Hypothalamus (tissue), 51 donors: ENCODE measurements at regions not wholly inside any gene's neighbourhood (a gene's known extent, or its start where the extent isn't known, plus 50 kb on each side); places are given as distances from the start of the nearest gene placed in this dataset.

Experiments
- DNase-seq, 51 donors: peaks; one replicate each; lab custom pipeline; 2025; lab: John Stamatoyannopoulos, UW

GRCh38 chr6:33924681-33925080 lies 120.9 kb upstream of the MLN start:
- DNase-seq = no peak

DNA sequence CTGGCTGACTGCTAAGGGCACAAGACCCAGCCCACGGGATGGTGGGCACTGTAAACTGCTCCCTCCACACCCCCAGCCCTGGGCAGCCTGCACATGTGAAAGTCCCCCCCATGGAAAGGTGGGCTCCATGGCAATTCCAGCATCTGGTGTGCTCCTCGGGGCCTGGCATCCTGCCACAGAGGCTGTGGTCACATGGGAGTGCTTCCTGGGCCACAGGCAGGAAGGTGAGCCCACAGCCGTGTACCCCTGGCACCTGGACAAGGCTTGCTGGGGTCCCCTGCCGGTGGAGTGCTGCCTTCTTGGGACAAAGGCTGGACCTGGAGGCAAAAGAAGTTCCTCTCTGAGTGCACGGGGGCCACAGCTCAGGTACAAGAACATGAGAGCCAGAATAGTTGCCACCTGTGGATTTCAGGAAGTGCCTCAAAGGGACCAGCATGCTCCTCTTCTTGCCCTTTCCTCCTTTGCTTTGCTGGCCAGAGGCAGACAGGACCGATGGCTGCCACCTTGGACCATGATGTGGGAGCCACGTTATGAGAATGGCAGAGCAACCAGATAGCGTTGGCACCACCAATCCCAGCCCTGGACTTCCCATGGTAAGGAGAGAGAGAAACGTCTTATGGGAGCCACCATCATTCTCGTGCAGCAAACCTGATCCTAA lies 120.2 kb upstream of the MLN start:
- no peak for DNase-seq

DNA sequence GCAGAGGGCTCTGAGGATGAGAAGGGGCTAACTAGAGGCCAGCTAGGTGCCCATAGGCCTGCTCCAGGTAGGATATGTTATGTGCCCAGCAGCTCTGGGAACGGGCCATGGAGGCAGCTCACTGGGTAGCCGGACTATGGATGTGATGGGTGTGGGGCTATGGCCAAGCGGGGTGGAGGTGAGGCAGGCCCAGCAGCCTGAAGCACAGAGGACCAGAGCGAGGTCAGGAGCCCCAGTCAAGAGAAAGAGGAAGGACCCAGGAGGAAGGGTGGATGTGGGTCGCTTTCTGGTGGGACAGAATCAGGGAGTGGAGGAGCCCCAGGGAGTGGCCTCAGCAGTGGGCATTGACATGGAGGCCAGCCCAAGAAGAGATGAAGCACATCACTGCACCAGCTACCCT lies 117.9 kb upstream of the MLN start:
- DNase-seq = no peak

DNA sequence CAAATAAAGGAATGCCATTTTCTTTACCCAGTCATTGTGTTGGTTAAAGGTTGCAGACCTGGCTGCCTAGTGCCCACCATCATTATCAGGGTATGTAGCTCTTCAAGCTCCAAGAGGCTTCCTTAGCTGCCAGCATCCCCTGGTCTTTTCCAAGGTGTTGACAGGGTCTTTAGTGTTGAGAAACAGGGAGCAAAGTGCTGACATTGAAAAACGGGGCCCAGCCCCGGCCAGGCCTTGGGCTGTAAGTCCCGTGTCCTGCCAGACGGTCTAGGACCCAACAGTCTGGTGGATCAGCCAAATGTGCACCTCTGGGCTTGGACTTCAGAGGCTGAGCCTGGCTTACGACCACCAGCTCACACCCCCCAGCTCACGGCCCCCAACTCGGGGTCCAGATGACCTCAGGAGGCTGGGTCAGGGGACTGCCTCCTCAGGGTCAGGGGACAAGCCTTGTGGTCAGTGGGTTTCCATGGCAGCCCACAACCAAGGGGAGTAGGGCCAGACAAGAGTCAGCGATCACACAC lies 114.4 kb upstream of the MLN start:
- no peak for DNase-seq

DNA sequence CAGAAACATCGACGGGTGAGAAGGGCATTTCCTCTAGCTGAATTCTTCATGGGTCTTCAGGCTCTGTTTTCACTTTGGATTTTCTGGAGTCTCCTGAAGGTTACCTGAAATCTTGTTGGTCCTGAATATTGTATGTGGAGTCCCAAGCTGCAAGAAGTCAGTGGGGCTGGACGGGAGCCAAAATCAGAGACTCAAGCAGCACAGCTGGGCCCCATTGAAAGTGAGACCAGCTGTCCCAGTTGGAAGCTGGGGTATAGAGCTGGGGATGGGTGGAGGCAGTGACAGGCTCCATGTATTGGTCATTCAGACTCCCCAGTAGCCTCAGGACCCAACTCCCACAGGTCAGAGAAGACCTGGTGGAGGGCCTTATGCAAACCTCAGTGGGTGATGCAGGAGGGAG lies 111.3 kb upstream of the MLN start:
- DNase-seq = peak in 2 of 51 donors; percentile 1 to 5

DNA sequence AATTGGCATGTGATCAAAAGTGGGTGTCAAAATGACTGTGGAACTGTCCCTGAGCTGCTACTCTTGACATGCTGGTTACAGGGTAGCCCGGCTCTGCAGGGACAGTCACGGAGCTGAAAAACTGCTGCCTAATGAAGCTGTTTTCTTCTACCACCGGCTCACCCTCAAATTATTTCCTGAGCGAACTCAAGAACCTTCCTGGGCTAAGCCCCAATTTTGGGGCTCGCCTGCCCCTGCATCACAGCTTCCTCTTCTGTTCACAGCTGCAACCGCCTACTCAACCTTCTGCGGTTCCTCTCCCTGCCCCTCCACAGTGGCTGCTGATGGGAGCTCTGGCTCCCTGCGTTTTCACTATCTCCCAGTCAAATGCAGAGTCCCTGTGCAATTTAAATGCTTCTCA lies 110.8 kb upstream of the MLN start:
- DNase-seq = peak in 2 of 51 donors; percentile 10 to 22

DNA sequence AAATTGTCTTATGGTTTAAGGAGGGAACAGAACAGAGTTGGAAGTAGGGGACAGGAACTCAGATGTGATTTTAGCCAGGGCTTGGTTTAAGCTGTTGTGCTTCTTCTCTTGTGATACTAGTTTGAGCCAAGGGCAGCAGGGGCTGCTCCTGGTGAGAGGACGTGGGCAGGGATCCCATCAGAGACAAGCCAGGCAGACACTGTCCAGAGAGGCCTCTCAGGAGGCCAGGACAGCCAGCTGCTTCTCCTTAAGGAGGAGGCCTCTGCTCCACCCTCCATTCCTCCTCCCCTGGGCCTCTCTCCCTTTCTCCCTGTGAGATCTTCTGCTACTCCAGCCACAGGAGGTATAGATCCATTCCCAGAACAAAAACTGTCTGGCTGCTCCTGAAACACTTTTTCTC lies 108.4 kb upstream of the MLN start:
- no peak for DNase-seq

- no peak for DNase-seq
Observed at GRCh38 chr6:33911488-33911887, 107.7 kb upstream of the MLN start.

DNA sequence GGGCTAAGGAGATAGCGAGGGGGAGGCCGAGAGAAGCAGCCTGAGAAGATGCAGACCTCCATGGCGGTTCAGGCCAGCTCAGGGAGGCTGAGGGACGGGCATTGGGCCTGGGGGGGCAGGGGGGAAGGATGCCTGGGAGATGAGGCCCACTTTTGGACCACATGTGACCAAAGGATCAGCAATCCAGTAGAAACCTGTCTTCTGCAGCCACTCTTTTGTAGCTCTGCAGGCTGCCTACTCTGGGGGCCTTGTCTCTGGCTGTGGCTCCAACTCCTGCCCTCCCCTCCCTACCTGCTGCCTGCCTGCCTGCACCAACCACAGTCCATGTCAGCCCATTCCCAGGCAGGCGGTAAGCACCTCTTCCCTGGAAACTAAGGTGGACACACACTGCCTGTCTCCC lies 106.8 kb upstream of the MLN start:
- no peak for DNase-seq

- no peak for DNase-seq
Observed at GRCh38 chr6:33909737-33910136, 105.9 kb upstream of the MLN start.

GRCh38 chr6:33908025-33908424 lies 104.2 kb upstream of the MLN start:
- no peak for DNase-seq

- no peak for DNase-seq
Observed at GRCh38 chr6:33907227-33907626, 103.4 kb upstream of the MLN start.

GRCh38 chr6:33906439-33906838 lies 102.6 kb upstream of the MLN start:
- DNase-seq = no peak

DNA sequence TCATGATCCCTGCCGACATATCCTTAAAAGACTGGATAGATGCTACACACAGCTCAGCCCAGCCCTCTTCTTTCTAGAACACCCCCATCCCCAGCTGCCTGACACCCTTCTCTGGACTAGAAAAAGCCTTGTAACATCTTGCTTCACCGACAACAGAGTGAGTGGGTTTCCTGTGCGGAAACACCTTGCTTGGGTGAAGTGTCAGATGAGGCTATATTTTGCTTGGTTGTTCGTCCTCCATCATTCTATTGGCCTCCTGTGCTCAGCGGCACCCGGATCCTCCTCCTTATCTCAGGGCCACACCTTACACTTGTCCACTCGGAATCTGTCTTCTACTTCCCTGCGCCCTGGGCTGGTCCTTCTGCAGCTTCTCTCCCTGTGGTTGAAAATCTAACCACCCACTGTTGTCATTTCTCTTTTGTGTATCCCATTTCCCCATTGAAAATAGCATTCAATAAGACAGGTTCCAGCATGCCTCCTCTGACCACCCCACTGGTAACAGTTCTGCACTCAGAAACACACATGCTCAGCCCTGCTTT lies 101.3 kb upstream of the MLN start:
- DNase-seq = no peak

DNA sequence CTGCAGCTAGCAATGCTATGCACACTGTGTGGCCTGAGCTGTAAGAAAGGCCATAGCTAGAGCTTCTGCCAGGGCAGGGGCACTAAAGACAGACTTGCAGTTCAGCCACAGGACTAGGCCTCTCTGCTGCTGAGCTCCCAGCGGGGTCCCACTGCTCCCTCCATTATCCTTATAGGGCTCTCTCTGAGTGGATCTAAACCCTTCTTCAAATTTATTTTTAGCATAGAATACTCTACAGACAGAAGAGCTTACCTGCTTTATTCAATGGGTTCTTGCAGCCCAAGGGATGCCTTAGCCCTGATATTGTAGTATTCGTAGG lies 100.9 kb upstream of the MLN start:
- DNase-seq = peak in 2 of 51 donors; percentile 8 to 25

DNA sequence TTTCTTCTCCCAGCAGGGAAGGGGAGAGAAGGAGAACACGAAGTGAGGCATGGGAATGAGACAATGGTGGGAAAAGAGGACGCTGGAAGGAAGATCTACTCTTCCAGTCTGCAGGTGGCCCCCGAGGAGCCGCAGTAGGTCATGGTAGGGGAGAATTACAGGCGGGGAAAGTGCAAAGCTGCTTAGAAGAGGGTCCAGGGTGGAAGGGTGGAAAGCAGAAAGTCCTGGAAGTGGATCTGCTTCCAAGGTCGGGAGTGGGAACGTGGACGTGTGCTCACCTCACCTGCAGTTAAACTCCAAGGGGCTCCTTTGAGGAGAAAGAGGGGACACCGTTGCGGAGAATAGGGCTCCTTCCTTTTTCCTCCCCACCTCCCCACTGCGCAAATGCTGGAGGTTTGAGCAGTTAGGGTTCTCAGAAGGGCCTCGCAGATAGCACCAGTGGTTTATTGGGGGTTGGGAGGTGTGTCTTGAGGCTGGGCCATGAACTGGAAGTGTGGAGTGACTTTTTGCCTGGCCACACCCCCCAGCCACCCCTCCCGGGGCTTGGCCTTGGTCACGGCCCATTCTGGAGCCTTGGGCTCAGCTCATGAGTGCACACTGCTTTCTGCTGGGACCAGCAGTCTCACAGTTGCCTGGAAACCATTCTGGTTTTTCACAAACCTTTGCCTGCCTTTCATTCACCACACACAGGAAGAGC lies 100.4 kb upstream of the MLN start:
- peak in 13 of 51 donors; percentile 3 to 21 (median 12) for DNase-seq

- DNase-seq = no peak
Observed at GRCh38 chr6:33903579-33903978, 99.8 kb upstream of the MLN start.

DNA sequence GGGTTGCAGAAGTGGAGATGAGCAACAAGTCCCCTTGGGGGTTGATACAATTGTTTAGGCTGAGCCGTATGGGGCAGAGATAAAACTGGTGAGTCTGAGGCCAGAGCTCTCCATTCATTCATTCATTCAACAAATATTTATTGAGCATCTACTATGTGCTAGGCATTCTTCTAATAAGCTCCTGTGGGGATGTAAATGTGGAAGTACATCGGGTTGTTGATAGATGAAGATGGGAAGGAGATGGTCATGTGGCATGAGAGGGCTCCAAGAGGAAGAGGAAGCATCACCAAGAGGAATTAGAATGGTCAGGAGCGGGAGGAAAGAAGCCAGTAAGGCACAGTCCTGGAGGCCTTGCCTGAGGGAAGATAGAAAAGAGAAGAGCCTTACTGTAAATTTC lies 98.7 kb upstream of the MLN start:
- DNase-seq = no peak

GRCh38 chr6:33901822-33902456 lies 98.1 kb upstream of the MLN start:
- DNase-seq = no peak

- DNase-seq = no peak
Observed at GRCh38 chr6:33898771-33899170, 95.0 kb upstream of the MLN start.

GRCh38 chr6:33897189-33897780 lies 93.5 kb upstream of the MLN start:
- no peak for DNase-seq
